H1 (cell line): ENCODE measurements at regions not wholly inside any gene's neighbourhood (a gene's known extent, or its start where the extent isn't known, plus 50 kb on each side); places are given as distances from the start of the nearest gene placed in this dataset.

Source experiments
- CTCF ChIA-PET: fragments of 300-600 bp; sonication (Branson Sonifier 250); formaldehyde crosslinking; loops from one replicate; lab custom pipeline; 2021; ENCODE audit not compliant: partially characterized antibody; lab: Charles Lee
- POLR2A ChIA-PET: fragments of 300-600 bp; sonication (Branson Sonifier 250); formaldehyde crosslinking; loops from one replicate; lab custom pipeline; 2021; ENCODE audit warnings: inconsistent platforms; ENCODE audit not compliant: partially characterized antibody; lab: Charles Lee
- DNase-seq, 2 experiments: peaks; one replicate each; pipeline versions ENCODE4 v3.0.0 to v3.0.0-alpha.2; 2010 to 2022; ENCODE audit warnings: low spot score in 2 of 2, low read depth in 1 of 2, mixed read lengths in 1 of 2
- FAIRE-seq: peaks from 2 replicates; lab custom pipeline; 2011; peaks lifted over from hg19 to GRCh38; lab: Jason Lieb, UNC
- H2AFZ ChIP-seq: 2 replicates; pipeline ENCODE4 v1.8.1; 2012; ENCODE audit warnings: low read length, inconsistent platforms
- H2AK5ac ChIP-seq: 2 replicates; pipeline ENCODE4 v1.6.1; 2013; ENCODE audit warnings: low read depth, low read length
- H2BK120ac ChIP-seq: replicated peaks from 2 replicates; pipeline ENCODE3; 2013; ENCODE audit warnings: low read depth, low read length, inconsistent platforms
- H2BK12ac ChIP-seq: 2 replicates; pipeline ENCODE4 v1.6.1; 2013; ENCODE audit warnings: low read depth, low read length
- H2BK15ac ChIP-seq: 2 replicates; pipeline ENCODE4 v1.6.1; 2013; ENCODE audit warnings: low read length
- H2BK20ac ChIP-seq: 2 replicates; pipeline ENCODE4 v1.6.1; 2013; ENCODE audit warnings: low read length
- H2BK5ac ChIP-seq: 2 replicates; pipeline ENCODE4 v1.6.1; 2013; ENCODE audit warnings: low read depth, low read length
- H3K14ac ChIP-seq: 2 replicates; pipeline ENCODE4 v1.6.1; 2013; ENCODE audit warnings: inconsistent platforms; ENCODE audit not compliant: insufficient read length
- H3K18ac ChIP-seq: 2 replicates; pipeline ENCODE4 v1.6.1; 2013; ENCODE audit warnings: low read length; ENCODE audit errors: extremely low read depth
- H3K23ac ChIP-seq: 2 replicates; pipeline ENCODE4 v1.6.1; 2013; ENCODE audit warnings: inconsistent platforms; ENCODE audit not compliant: insufficient read length
- H3K23me2 ChIP-seq: 2 replicates; pipeline ENCODE4 v1.6.1; 2013; ENCODE audit warnings: low read depth, low read length
- H3K27ac ChIP-seq: 2 replicates; pipeline ENCODE4 v1.6.1; 2011; ENCODE audit warnings: low read depth, low read length, inconsistent platforms
- H3K27me3 ChIP-seq, 4 experiments: replicated peaks in 1 of 4; 1 replicate in 1 of 4; 2 replicates in 3 of 4; pipeline versions ENCODE4 v1.6.1 to v1.8.1; 2011 to 2013; ENCODE audit warnings: low read length in 3 of 4, mild to moderate bottlenecking in 3 of 4, inconsistent platforms in 2 of 4, mixed read lengths in 2 of 4, moderate library complexity in 1 of 4; ENCODE audit not compliant: control insufficient read depth in 3 of 4, insufficient read depth in 3 of 4; ENCODE audit errors: extremely low read depth in 1 of 4
- H3K36me3 ChIP-seq, 4 experiments: 2 replicates each; pipeline versions ENCODE4 v1.6.1 to v1.8.1; 2011 to 2013; ENCODE audit warnings: mild to moderate bottlenecking in 4 of 4, low read length in 3 of 4, moderate library complexity in 2 of 4, control low read depth in 1 of 4, inconsistent platforms in 1 of 4; ENCODE audit not compliant: insufficient read depth in 4 of 4, control insufficient read depth in 2 of 4
- H3K4ac ChIP-seq: replicated peaks from 2 replicates; pipeline ENCODE3; 2013; ENCODE audit warnings: low read length, low read depth, mixed read lengths, inconsistent platforms; ENCODE audit not compliant: insufficient read length
- H3K4me1 ChIP-seq, 4 experiments: replicated peaks in 1 of 4; 1 replicate in 1 of 4; 2 replicates in 3 of 4; pipeline versions ENCODE4 v1.6.1 to v1.8.1; 2011 to 2013; ENCODE audit warnings: low read length in 3 of 4, inconsistent platforms in 2 of 4, mixed read lengths in 1 of 4; ENCODE audit not compliant: insufficient read depth in 4 of 4, control insufficient read depth in 3 of 4
- H3K4me2 ChIP-seq, 2 experiments: 2 replicates each; pipeline versions ENCODE4 v1.6.1 to v1.8.1; 2011 to 2013; ENCODE audit warnings: low read depth in 2 of 2, low read length in 2 of 2, control low read depth in 1 of 2, inconsistent platforms in 1 of 2, mild to moderate bottlenecking in 1 of 2; ENCODE audit not compliant: insufficient read depth in 1 of 2
- H3K4me3 ChIP-seq, 4 experiments: fragments of 200-600, 300-600 bp in 1 of 4; sonication (generic), shearing (Covaris generic), sonication (Bioruptor Twin) in 1 of 4; 2 replicates each; pipeline versions ENCODE4 v1.5.1 to v1.8.1; 2011 to 2016; ENCODE audit warnings: low read length in 4 of 4, low read depth in 3 of 4, control low read depth in 2 of 4, inconsistent platforms in 2 of 4, mild to moderate bottlenecking in 2 of 4, mixed read lengths in 1 of 4, moderate library complexity in 1 of 4; ENCODE audit not compliant: insufficient read depth in 2 of 4; ENCODE audit errors: extremely low read depth in 1 of 4
- H3K56ac ChIP-seq: replicated peaks from 2 replicates; pipeline ENCODE3; 2013; ENCODE audit warnings: low read depth, mild to moderate bottlenecking, mixed read lengths, low read length, inconsistent platforms; ENCODE audit not compliant: insufficient read length
- H3K79me1 ChIP-seq: 2 replicates; pipeline ENCODE4 v1.6.1; 2013; ENCODE audit warnings: low read depth, low read length, control low read depth
- H3K79me2 ChIP-seq, 2 experiments: 2 replicates each; pipeline versions ENCODE4 v1.6.1 to v1.8.1; 2012 to 2013; ENCODE audit warnings: low read length in 2 of 2, mild to moderate bottlenecking in 2 of 2, inconsistent platforms in 1 of 2; ENCODE audit not compliant: insufficient read depth in 2 of 2, control insufficient read depth in 1 of 2
- H3K9ac ChIP-seq, 4 experiments: replicated peaks in 1 of 4; 1 replicate in 1 of 4; 2 replicates in 3 of 4; pipeline versions ENCODE4 v1.6.1 to v1.8.1; 2011 to 2013; ENCODE audit warnings: low read depth in 3 of 4, low read length in 3 of 4, control low read depth in 2 of 4, mild to moderate bottlenecking in 2 of 4, moderate library complexity in 2 of 4, inconsistent platforms in 1 of 4; ENCODE audit errors: extremely low read depth in 1 of 4
- H3K9me3 ChIP-seq, 2 experiments: 2 replicates each; pipeline versions ENCODE4 v1.6.1 to v1.8.1; 2012 to 2013; ENCODE audit warnings: mild to moderate bottlenecking in 2 of 2, moderate library complexity in 2 of 2, control low read depth in 1 of 2, inconsistent platforms in 1 of 2, low read depth in 1 of 2, low read length in 1 of 2, mixed read lengths in 1 of 2; ENCODE audit not compliant: insufficient read depth in 2 of 2
- H4K20me1 ChIP-seq, 2 experiments: replicated peaks in 1 of 2; 2 replicates each; pipeline versions ENCODE3 to v1.8.1; 2011 to 2013; ENCODE audit warnings: inconsistent platforms in 2 of 2, low read length in 2 of 2, mild to moderate bottlenecking in 1 of 2; ENCODE audit not compliant: insufficient read depth in 2 of 2, control insufficient read depth in 1 of 2
- H4K5ac ChIP-seq: 2 replicates; pipeline ENCODE4 v1.6.1; 2013; ENCODE audit warnings: low read length, low read depth, mixed read lengths, inconsistent platforms; ENCODE audit not compliant: insufficient read length
- H4K8ac ChIP-seq: 2 replicates; pipeline ENCODE4 v1.8.0; 2013; ENCODE audit warnings: mild to moderate bottlenecking, moderate library complexity, low read length, inconsistent platforms; ENCODE audit not compliant: insufficient read depth; ENCODE audit errors: extremely low read depth
- H4K91ac ChIP-seq: replicated peaks from 2 replicates; pipeline ENCODE3; 2013; ENCODE audit warnings: low read length, mixed read lengths, inconsistent platforms; ENCODE audit not compliant: insufficient read length
- BACH1 ChIP-seq: IDR thresholded peaks from 2 replicates; pipeline ENCODE4 v1.6.1; 2012; ENCODE audit warnings: low read length, improper control_type of control experiment
- CEBPB ChIP-seq: IDR thresholded peaks from 2 replicates; pipeline ENCODE4 v1.6.1; 2012; ENCODE audit warnings: low read depth, low read length
- CTBP2 ChIP-seq: IDR thresholded peaks from 2 replicates; pipeline ENCODE4 v1.7.0; 2011; ENCODE audit warnings: borderline replicate concordance, mild to moderate bottlenecking, moderate library complexity, mixed read lengths, low read length; ENCODE audit not compliant: insufficient read depth, insufficient read length
- FOSL1 ChIP-seq: IDR thresholded peaks from 2 replicates; pipeline ENCODE4 v1.6.1; 2011; ENCODE audit warnings: mild to moderate bottlenecking, low read depth, low read length, moderate library complexity; ENCODE audit not compliant: insufficient read depth
- GABPA ChIP-seq: IDR thresholded peaks from 2 replicates; pipeline ENCODE4 v1.6.1; 2011; ENCODE audit warnings: mild to moderate bottlenecking, low read length, moderate library complexity, borderline replicate concordance; ENCODE audit not compliant: insufficient read depth
- JUND ChIP-seq: IDR thresholded peaks from 2 replicates; pipeline ENCODE4 v1.6.1; 2011; ENCODE audit warnings: mild to moderate bottlenecking, improper control_type of control experiment, low read length
- KDM5A ChIP-seq: fragments of 200-600 bp; IDR thresholded peaks from 2 replicates; pipeline ENCODE4 v1.7.1; 2012; ENCODE audit warnings: mild to moderate bottlenecking, low read length, inconsistent platforms, mixed read lengths
- PHF8 ChIP-seq: fragments of 200-600 bp; sonication (generic); conservative IDR thresholded peaks from 2 replicates; pipeline ENCODE4 v1.7.1; 2012; ENCODE audit warnings: low read depth, mild to moderate bottlenecking, inconsistent platforms, low read length, moderate library complexity
- SP4 ChIP-seq: IDR thresholded peaks from 2 replicates; pipeline ENCODE4 v1.6.1; 2012; ENCODE audit warnings: low read length, inconsistent platforms
- WGBS, 2 experiments: shearing (Covaris generic) in 1 of 2; methylation state at CpG; one replicate each; pipeline versions ENCODE4 v1.1.6 to v1.1.7; 2013 to 2015; ENCODE audit warnings: low lambda C conversion rate in 2 of 2, mixed read lengths in 2 of 2, inconsistent platforms in 1 of 2, low coverage in 1 of 2, missing lambda C conversion rate in 1 of 2; ENCODE audit not compliant: insufficient replicate concordance in 2 of 2, insufficient coverage in 1 of 2, insufficient read length in 1 of 2; ENCODE audit errors: extremely low coverage in 1 of 2, missing lambda C conversion rate in 1 of 2; 5-methylcytosine and 5-hydroxymethylcytosine counted together
- TF ChIP-seq, protein P1 (sequence below): IDR thresholded peaks from 2 replicates; pipeline ENCODE4 v1.6.1; 2012; ENCODE audit warnings: inconsistent platforms

- Histone ChIP-seq H2BK20ac (no peak overlapping the region), H3K23ac (no peak overlapping the region), H3K4me3 (no peak overlapping the region), H3K4ac (no peak overlapping the region), H4K5ac (no peak overlapping the region), H3K18ac (no peak overlapping the region), H3K56ac (no peak overlapping the region), H2BK5ac (no peak overlapping the region; the same call in 1 of the 2 replicates), H2AFZ (no peak overlapping the region), H3K79me1 (no peaks in the 10 kb centered on the region; the same call in 1 of the 2 replicates), H3K27me3 (no peaks in the 10 kb centered on the region), H3K4me2 (no peak overlapping the region), H3K9me3 (no peaks in the 10 kb centered on the region), H3K14ac (no peak overlapping the region), H2BK120ac (no peak overlapping the region), H4K8ac (no peak overlapping the region), H2AK5ac (no peak overlapping the region; the same call in 1 of the 2 replicates), H3K4me1 (peaks cover 0 to 6% (median 3%) of the 10 kb centered on the region in 4 experiments; a peak in 5 of 7 replicates), H2BK15ac (no peak overlapping the region), H2BK12ac (no peak overlapping the region; the same call in 1 of the 2 replicates), H3K9ac (no peak overlapping the region), H4K91ac (no peak overlapping the region), H3K36me3 (no peaks in the 10 kb centered on the region; a peak in 1 of 8 replicates), H3K27ac (no peak overlapping the region), H3K79me2 (no peaks in the 10 kb centered on the region), H4K20me1 (no peaks in the 10 kb centered on the region), H3K23me2 (no peaks in the 10 kb centered on the region)
- CTCF ChIA-PET = interaction anchor here (0.7 to 1.6 kb wide), 4 partner anchors 19 to 988 kb away, joined by 3 read pairs; no protein-coding TSS in a partner anchor
- FAIRE-seq = no peak
- WGBS, 2 experiments = 97% methylated on average over 2 of the region's 2 CpGs; no CpG with 5 or more reads in 1 of the 2 experiments
- POLR2A ChIA-PET = interaction anchor here (0.7 to 1.4 kb wide), 2 partner anchors 14 to 20 kb away, joined by 3 to 4 read pairs; no protein-coding TSS in a partner anchor
- DNase-seq = no peak
- TF ChIP-seq JUND (no peak), FOSL1 (no peak), CTBP2 (no peak), CEBPB (no peak), GABPA (no peak), BACH1 (no peak), PHF8 (no peak), SP4 (no peak), KDM5A (no peak)
- TF ChIP-seq, protein P1, sequence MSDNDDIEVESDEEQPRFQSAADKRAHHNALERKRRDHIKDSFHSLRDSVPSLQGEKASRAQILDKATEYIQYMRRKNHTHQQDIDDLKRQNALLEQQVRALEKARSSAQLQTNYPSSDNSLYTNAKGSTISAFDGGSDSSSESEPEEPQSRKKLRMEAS = no peak
Observed at GRCh38 chr16:13378151-13378550, 476.8 kb downstream of the SHISA9 start.
